HG03457 (cell line): ENCODE measurements at regions not wholly inside any gene's neighbourhood (a gene's known extent, or its start where the extent isn't known, plus 50 kb on each side); places are given as distances from the start of the nearest gene placed in this dataset.

ENCODE experiments used
- ATAC-seq: cut with Tn5 transposase; IDR thresholded peaks from one replicate; pipeline ENCODE4 v1.9.1; 2021; ENCODE audit warnings: moderate number of reproducible peaks; ENCODE audit not compliant: unreplicated experiment

- no peak for ATAC-seq
Measured at GRCh38 chr6:82720992-82721391, 344.6 kb downstream of the UBE3D start.

GRCh38 chr6:82735790-82736189 lies 329.9 kb downstream of the UBE3D start:
- ATAC-seq: no peak

- no peak for ATAC-seq
Measured at GRCh38 chr6:82737965-82738364, 327.7 kb downstream of the UBE3D start.

GRCh38 chr6:82738773-82739172 lies 326.9 kb downstream of the UBE3D start:
- ATAC-seq: no peak

GRCh38 chr6:82739303-82739702 lies 326.3 kb downstream of the UBE3D start:
- no peak for ATAC-seq

- no peak for ATAC-seq
Measured at GRCh38 chr6:82740072-82740471, 325.6 kb downstream of the UBE3D start.

GRCh38 chr6:82741325-82741995 lies 324.2 kb downstream of the UBE3D start:
- ATAC-seq: no peak

GRCh38 chr6:82741996-82742385 lies 323.6 kb downstream of the UBE3D start:
- no peak for ATAC-seq

GRCh38 chr6:82744286-82745015 lies 321.2 kb downstream of the UBE3D start:
- ATAC-seq: no peak

- no peak for ATAC-seq
Measured at GRCh38 chr6:82750556-82750955, 315.1 kb downstream of the UBE3D start.

- ATAC-seq: no peak
Measured at GRCh38 chr6:82751718-82752117, 313.9 kb downstream of the UBE3D start.

- ATAC-seq: no peak
Measured at GRCh38 chr6:82761674-82762345, 303.8 kb downstream of the UBE3D start.

- no peak for ATAC-seq
Measured at GRCh38 chr6:82766476-82766875, 299.2 kb downstream of the UBE3D start.

- ATAC-seq: no peak
Measured at GRCh38 chr6:82767037-82767436, 298.6 kb downstream of the UBE3D start.

- no peak for ATAC-seq
Measured at GRCh38 chr6:82767447-82767846, 298.2 kb downstream of the UBE3D start.

GRCh38 chr6:82772851-82773717 lies 292.6 kb downstream of the UBE3D start:
- no peak for ATAC-seq

GRCh38 chr6:82775361-82775760 lies 290.3 kb downstream of the UBE3D start:
- ATAC-seq: no peak

- no peak for ATAC-seq
Measured at GRCh38 chr6:82775981-82776380, 289.7 kb downstream of the UBE3D start.

- ATAC-seq: no peak
Measured at GRCh38 chr6:82779041-82779440, 286.6 kb downstream of the UBE3D start.

- no peak for ATAC-seq
Measured at GRCh38 chr6:82780334-82780733, 285.3 kb downstream of the UBE3D start.

GRCh38 chr6:82781620-82782204 lies 283.9 kb downstream of the UBE3D start:
- no peak for ATAC-seq
